Panc1 (cell line): ENCODE measurements at regions not wholly inside any gene's neighbourhood (a gene's known extent, or its start where the extent isn't known, plus 50 kb on each side); places are given as distances from the start of the nearest gene placed in this dataset.
"Not testable (repeated sequence)": the region's sequence is repeated elsewhere in the genome, so short reads cannot be mapped to it uniquely, and the experiment has no call there.

ENCODE experiments used
- ATAC-seq: fragments of 200-7000 bp; cut with Tn5 transposase; 2 replicates; pipeline ENCODE4 v1.9.1; 2020; ENCODE audit warnings: mild to moderate bottlenecking, moderate library complexity
- BruUV-seq: library from RNA; stranded (reverse); fragments of 400-500 nt; replicated peaks from 2 replicates; lab custom pipeline; 2021; lab: Mats Ljungman, UMichigan
- CTCF ChIA-PET: fragments of 300-600 bp; sonication (Branson Sonifier 250); formaldehyde crosslinking; loops from one replicate; lab custom pipeline; 2022; ENCODE audit warnings: antibody characterized with exemption; lab: Charles Lee
- POLR2A ChIA-PET: fragments of 300-600 bp; sonication (Branson Sonifier 250); formaldehyde crosslinking; loops from one replicate; lab custom pipeline; 2022; ENCODE audit warnings: antibody characterized with exemption; lab: Charles Lee
- DNase-seq: peaks from one replicate; pipeline ENCODE4 v3.0.0-alpha.2; 2010; ENCODE audit warnings: low read depth, low spot score
- H3K27ac ChIP-seq: 2 replicates; pipeline ENCODE4 v1.5.1; 2011; ENCODE audit warnings: mild to moderate bottlenecking, low read length, inconsistent platforms
- H3K27me3 ChIP-seq: fragments of 200-500 bp; sonication (Bioruptor generic); 2 replicates; pipeline ENCODE4 v1.6.0; 2014; ENCODE audit warnings: low read length, inconsistent platforms; ENCODE audit not compliant: control insufficient read depth, insufficient read depth
- H3K36me3 ChIP-seq: fragments of 200-500 bp; sonication (Bioruptor generic); 2 replicates; pipeline ENCODE4 v1.5.1; 2014; ENCODE audit warnings: inconsistent platforms, mild to moderate bottlenecking, low read length, moderate library complexity; ENCODE audit not compliant: control insufficient read depth, insufficient read depth
- H3K4me1 ChIP-seq: 2 replicates; pipeline ENCODE4 v1.5.1; 2011; ENCODE audit warnings: inconsistent platforms, mild to moderate bottlenecking, low read length, moderate library complexity; ENCODE audit not compliant: control insufficient read depth, insufficient read depth
- H3K4me3 ChIP-seq, 2 experiments: 2 replicates each; pipeline ENCODE4 v1.5.1; 2011 to 2012; ENCODE audit warnings: low read depth in 2 of 2, low read length in 2 of 2, mild to moderate bottlenecking in 2 of 2, inconsistent platforms in 1 of 2, moderate library complexity in 1 of 2
- H3K9me3 ChIP-seq: fragments of 200-500 bp; sonication (Bioruptor generic); 2 replicates; pipeline ENCODE4 v1.5.1; 2014; ENCODE audit warnings: low read depth, mild to moderate bottlenecking, inconsistent platforms, low read length, moderate library complexity; ENCODE audit not compliant: control insufficient read depth, insufficient read depth
- CTCF ChIP-seq: fragments of 450-650 bp; IDR thresholded peaks from 2 replicates; pipeline ENCODE4 v1.5.1; 2017; ENCODE audit warnings: mild to moderate bottlenecking
- POLR2AphosphoS5 ChIP-seq: IDR thresholded peaks from 2 replicates; pipeline ENCODE4 v1.6.1; 2012; ENCODE audit warnings: mild to moderate bottlenecking, low read depth, low read length, moderate library complexity
- REST ChIP-seq, 2 experiments: IDR thresholded peaks; 2 replicates each; pipeline ENCODE4 v1.6.1; 2011 to 2012; ENCODE audit warnings: low read depth in 2 of 2, control low read depth in 1 of 2, low read length in 1 of 2, mild to moderate bottlenecking in 1 of 2, moderate library complexity in 1 of 2; ENCODE audit not compliant: insufficient read depth in 1 of 2
- SIN3A ChIP-seq: IDR thresholded peaks from 2 replicates; pipeline ENCODE4 v1.6.1; 2012; ENCODE audit warnings: low read depth, mild to moderate bottlenecking, low read length, moderate library complexity, borderline replicate concordance; ENCODE audit not compliant: insufficient read depth
- TCF7L2 ChIP-seq: IDR thresholded peaks from 2 replicates; pipeline ENCODE4 v1.6.1; 2011; ENCODE audit warnings: mild to moderate bottlenecking, low read depth, low read length, inconsistent platforms
- in situ Hi-C: cut with HindIII; loops from 2 replicates; pipeline ENCODE4 v1.10.0; 2016; ENCODE audit warnings: low sequenced_read_pairs, low pct_unique_long_range_greater_than_20kb
- intact Hi-C: fragments of 100-400 bp; cut with micrococcal nuclease; formaldehyde crosslinking; loops from one replicate; pipeline ENCODE4 v1.10.0; 2022; ENCODE audit not compliant: unreplicated experiment

DNA sequence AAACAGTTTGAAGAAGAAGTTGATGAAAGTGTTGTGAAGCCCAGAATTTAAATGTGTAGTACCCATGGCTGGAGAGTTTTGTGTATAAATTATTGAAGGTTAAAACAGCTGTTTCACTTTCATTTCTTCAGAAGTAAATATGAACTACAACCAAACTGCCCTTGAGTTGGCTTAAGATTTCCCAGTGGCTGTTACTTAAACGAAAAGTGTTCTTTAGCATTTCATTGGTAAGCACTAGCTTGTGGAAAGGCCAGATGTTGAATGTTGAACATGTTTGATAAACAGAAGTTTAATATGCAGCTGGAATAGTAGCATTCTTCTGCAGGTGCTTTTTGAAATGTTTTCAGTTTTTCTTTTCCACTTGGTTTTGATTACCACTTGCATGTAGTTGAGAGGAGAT, 83.2 kb upstream of the TNRC6B start:
- ATAC-seq, result no peak

DNA sequence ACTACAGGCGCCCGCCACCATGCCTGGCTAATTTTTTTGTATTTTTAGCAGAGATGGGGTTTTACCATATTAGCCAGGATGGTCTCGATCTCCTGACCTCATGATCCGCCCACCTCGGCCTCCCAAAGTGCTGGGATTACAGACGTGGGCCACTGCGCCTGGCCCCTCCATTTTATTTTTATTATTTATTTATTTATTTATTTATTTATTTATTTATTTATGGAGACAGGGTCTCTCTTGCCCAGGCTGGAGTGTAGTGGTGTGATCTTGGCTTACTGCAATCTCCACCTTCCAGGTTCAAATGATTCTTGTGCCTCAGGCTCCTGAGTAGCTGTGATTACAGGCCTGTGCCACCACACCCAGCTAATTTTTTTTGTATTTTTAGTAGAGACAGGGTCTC, 77.8 kb upstream of the TNRC6B start:
- H3K9me3 ChIP-seq, H3K27ac ChIP-seq, BruUV-seq, H3K36me3 ChIP-seq, H3K4me1 ChIP-seq, DNase-seq, H3K4me3 ChIP-seq, H3K27me3 ChIP-seq, intact Hi-C loops, CTCF ChIA-PET, in situ Hi-C loops, ATAC-seq: not testable (repeated sequence)
- POLR2A ChIA-PET, result interaction anchor here (0.5 kb wide), 1 partner anchor 191 kb away, joined by 3 read pairs; no protein-coding TSS in a partner anchor

More for the DNA sequence above, 83.2 kb upstream of the TNRC6B start:
- ChIA-PET CTCF (no interaction called here), POLR2A (no interaction called here)
- intact Hi-C loops (no loop called here), in situ Hi-C loops (no loop called here)
- Histone ChIP-seq H3K4me3 (no peak overlapping the region), H3K4me1 (no peaks in the 10 kb centered on the region), H3K9me3 (no peaks in the 10 kb centered on the region), H3K27ac (no peak overlapping the region), H3K27me3 (no peaks in the 10 kb centered on the region), H3K36me3 (no peaks in the 10 kb centered on the region)
- DNase-seq, result no peak
- no TSS peak for BruUV-seq
- TF ChIP-seq SIN3A (no peak), CTCF (no peak), TCF7L2 (no peak), POLR2AphosphoS5 (no peak), REST (IDR thresholded peaks at IDR 0.05; ENCODE audit: insufficient read depth in 1 of 2, low read depth in 2 of 2, low read length in 1 of 2) (no peak)

DNA sequence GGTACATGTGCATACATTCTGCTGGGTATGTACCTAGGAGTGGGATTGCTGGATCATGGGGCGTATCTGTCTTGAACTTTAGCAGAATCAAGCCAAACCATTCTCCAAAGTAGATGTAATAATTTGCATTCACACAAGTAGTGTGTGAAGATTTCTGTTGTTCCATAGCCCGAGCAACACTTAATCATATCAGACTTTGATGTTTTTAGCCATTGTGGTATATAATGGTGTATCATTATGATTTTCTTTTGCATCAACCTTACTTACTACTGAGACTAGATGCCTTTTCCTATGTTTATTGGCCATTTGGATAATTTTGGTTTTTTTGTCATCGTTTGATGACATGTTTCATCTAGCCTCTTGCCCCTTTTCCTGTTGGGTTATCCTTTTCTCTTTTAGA, 72.0 kb upstream of the TNRC6B start:
- H3K27me3 ChIP-seq, result no peaks in the 10 kb centered on the region
- DNase-seq, result no peak
- POLR2A ChIA-PET, result no interaction called here
- in situ Hi-C loops (no loop called here), intact Hi-C loops (no loop called here)
- no peak overlapping the region for H3K27ac ChIP-seq
- no TSS peak for BruUV-seq
- CTCF ChIA-PET, result interaction anchor here (0.5 kb wide), 1 partner anchor 18 kb away, joined by 5 read pairs; no protein-coding TSS in a partner anchor
- H3K4me1 ChIP-seq, result peaks cover 5% of the 10 kb centered on the region
- no peak for ATAC-seq
- H3K4me3 ChIP-seq, result no peak overlapping the region
- no peak for TF ChIP-seq CTCF
- no peak for TF ChIP-seq SIN3A
- no peak for TF ChIP-seq TCF7L2
- TF ChIP-seq POLR2AphosphoS5, result no peak
- no peak for TF ChIP-seq REST (IDR thresholded peaks at IDR 0.05; ENCODE audit: insufficient read depth in 1 of 2, low read depth in 2 of 2, low read length in 1 of 2)
- no peaks in the 10 kb centered on the region for H3K36me3 ChIP-seq
- no peaks in the 10 kb centered on the region for H3K9me3 ChIP-seq
